Fibroblast of upper back skin (primary cell): ENCODE measurements at regions not wholly inside any gene's neighbourhood (a gene's known extent, or its start where the extent isn't known, plus 50 kb on each side); places are given as distances from the start of the nearest gene placed in this dataset.
A peak's percentile ranks its signal among the peaks of the same experiment; 100 is the strongest.

ENCODE experiments used
- DNase-seq: peaks from one replicate; pipeline ENCODE4 v3.0.0-alpha.2; 2013

DNA sequence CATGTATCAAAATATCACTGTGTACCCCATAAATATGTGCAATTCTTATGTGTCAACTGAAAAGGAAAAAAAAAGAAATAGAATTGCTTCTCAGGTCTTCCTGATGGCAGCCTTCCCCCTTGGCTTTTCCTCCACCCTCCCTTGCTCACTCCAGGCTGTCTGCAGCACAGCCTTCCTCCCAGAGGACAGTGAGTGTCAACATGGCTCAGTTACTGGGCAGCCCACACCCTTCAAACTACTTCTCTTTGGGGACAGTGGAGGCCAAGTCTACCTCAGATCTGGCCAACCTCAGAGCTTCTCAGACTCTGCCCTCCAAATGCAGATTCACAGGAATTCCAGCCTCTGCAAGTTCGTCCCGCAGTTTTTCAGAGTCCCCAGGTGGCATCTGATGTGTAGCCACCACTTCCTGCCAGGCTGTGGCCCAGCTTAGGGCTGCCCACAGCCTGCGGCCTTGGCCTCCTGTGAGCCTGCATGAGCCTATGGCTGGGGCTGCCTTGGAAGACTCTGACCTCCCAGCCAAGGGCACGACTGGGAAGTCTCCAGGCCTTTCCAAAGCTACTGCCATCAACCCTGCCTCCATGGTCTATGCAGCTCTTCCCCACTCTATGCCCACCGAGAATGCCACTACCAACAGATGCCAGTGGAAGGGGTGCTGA, 148.0 kb upstream of the PWP1 start:
- DNase-seq = no peak

GRCh38 chr12:107539196-107539939, 146.2 kb upstream of the PWP1 start:
- DNase-seq = no peak

DNA sequence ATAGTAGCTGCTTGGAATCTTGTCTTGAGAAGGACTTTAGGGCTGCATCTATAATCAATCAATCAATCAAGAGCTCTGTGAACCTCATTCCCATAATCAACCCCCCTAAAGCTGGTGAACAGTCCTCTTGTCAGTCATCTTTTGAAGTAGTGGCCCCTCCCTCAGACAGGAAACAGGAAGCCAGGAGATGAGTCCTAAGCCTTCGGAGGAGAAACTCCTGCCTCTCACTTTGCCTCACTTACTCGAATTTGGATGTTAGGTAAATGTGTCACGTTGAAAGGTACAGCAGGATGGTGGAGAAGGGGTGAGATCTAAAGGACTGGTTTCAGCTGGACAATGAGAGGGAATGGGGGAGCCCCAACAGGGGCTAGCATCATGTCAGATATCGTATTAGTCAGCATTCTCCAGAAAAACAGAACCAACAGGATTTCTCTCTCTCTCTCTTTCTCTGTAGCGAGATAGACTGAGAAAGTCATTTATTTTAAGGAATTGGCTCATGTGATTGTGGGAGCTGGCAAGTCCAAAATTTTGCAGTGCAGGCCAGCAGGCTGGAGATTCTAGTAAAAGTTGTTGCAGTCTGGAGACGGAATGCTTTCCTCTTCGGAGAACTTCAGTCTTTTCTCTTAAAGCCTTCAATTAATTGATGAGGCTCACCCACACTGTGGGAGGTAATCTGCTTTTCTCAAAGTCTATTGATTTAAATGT, 144.4 kb upstream of the PWP1 start:
- no peak for DNase-seq

DNA sequence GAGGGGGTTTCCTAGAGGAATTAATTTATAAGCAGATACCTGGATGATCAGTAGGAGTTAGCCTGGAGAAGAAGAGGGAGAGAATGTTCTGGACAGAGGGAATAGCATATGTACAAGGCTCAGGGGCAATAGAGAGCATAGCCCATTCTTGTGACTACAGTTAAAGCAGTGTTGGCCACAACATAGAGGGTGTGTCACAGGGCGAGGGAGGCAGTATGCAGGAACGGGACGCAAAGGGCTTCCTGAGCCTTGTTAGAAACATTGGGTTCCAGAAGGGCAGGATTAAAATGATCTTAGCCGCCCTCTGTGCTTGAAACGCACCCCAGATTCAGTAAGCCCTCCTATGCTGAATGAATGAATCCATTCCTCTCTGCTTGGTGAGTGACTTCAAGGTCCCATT, 142.2 kb upstream of the PWP1 start:
- DNase-seq = no peak

DNA sequence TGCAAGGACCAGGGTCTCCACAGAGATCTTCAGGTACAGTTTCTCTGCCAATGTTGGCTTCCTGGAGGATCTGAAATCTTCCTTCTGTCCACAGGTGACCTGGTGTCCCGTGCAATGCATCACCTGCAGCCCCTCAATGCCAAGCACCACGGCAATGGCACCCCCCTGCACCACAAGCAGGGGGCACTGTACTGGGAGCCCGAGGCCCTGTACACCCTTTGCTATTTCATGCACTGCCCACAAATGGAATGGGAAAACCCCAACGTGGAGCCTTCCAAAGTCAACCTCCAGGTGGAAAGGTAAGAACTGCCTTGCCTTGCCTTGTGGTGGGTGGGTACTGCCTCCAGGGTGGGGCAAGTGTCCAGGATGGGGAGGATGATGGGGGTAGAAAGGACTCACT, 141.8 kb upstream of the PWP1 start:
- no peak for DNase-seq

- no peak for DNase-seq
Observed at GRCh38 chr12:107544937-107545336, 140.7 kb upstream of the PWP1 start.

- DNase-seq = peak; percentile 41
Observed at GRCh38 chr12:107545737-107546353, 139.8 kb upstream of the PWP1 start.

- no peak for DNase-seq
Observed at GRCh38 chr12:107547389-107547788, 138.2 kb upstream of the PWP1 start.

DNA sequence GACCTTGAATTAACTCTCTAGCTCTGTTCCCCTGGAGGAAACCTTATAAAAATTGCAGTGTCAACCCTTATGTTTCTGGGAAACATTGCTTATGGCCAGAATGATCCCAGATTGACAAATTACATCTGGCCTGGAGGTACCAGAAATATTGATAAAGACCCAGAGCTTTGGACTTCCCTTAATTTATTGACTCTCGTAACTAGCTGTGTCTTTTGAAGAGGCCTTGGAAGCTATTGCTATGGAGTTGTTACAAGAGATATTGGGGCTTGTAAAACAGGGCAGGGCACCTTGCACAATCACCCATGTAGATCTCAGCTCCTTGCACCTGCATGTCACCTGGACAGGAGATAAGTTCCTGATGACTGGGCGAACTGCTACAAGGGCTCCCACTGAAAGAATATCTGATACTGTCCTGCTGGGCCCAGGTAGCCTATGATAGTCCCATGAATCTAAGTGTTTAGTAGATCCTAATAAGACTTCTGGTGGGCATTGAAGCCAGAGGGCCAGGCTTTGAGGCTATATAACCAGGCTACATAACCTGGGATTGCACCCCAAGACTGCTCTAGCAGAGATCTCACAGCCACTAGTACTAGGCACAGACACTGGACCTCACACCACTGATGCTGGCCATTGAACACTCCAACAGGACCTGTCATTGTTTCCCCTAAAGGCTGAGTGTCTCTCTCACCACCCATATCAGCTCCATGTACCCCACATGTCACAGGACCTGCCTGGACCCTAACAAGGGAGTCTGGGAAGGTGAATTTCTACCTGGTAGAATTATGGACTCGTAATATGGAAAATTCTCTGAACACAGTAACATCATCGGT, 135.7 kb upstream of the PWP1 start:
- no peak for DNase-seq

GRCh38 chr12:107551434-107551833, 134.2 kb upstream of the PWP1 start:
- DNase-seq = no peak

DNA sequence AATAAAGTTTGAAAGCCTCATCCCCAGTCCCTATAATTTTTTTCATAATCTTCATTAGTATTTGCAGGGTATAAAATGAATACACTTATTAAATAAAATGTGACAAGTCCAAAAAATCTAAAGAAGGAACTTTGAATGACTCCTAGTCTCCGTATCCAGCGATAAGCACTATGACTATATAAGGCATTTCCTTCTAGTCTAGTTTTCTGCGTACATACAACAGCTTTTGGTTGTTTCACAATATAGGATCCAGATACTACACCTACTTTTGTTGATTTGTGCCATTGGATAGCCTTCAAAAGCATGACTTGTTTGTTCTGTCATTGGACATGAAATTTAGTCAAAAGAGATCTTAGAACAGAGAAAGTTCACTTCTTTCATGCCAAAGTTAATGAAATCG, 133.3 kb upstream of the PWP1 start:
- DNase-seq = no peak

GRCh38 chr12:107553211-107553765, 132.3 kb upstream of the PWP1 start:
- DNase-seq = no peak

- DNase-seq = no peak
Observed at GRCh38 chr12:107554941-107555340, 130.7 kb upstream of the PWP1 start.

DNA sequence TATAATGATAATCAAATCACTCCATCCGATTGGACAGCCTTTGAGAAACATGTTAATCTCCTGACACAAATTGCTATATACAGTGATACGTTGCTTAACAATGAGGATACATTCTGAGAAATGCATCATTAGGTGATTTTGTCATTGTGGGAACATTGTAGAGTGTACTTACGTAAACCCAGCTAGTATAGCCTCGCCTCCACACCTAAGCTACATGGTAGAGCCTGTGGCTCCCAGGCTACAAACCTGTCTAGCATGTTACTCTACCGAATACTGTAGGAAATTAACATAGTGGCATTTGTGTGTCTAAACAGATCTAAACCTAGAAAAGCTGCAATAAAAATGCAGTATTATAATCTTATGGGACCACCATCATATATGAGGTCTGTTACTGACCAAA, 128.6 kb upstream of the PWP1 start:
- no peak for DNase-seq

GRCh38 chr12:107557589-107558100, 128.0 kb upstream of the PWP1 start:
- no peak for DNase-seq

- DNase-seq = no peak
Observed at GRCh38 chr12:107558141-107558815, 127.3 kb upstream of the PWP1 start.

- DNase-seq = no peak
Observed at GRCh38 chr12:107558816-107559382, 126.7 kb upstream of the PWP1 start.

- DNase-seq = no peak
Observed at GRCh38 chr12:107560165-107560898, 125.3 kb upstream of the PWP1 start.

GRCh38 chr12:107560899-107561285, 124.7 kb upstream of the PWP1 start:
- DNase-seq = no peak

DNA sequence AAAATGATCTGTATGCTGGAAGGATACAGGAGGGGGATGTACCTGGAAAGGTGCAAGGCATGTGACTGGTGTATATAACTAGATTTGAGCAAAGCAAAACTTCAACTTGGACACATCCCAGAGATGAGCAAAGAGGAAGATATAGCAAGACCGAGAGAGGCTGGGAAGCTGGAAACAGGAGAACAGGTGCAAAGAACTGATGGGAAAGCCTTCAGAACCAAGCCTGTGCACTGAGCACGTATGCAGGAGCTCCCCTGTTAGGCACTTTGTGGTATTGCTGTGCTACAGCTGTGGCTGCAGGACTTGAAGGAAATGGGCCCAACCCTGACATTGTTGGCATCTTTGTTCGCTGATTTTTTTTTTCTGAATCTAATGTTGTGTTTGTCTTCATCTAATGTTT, 120.7 kb upstream of the PWP1 start:
- DNase-seq = no peak

GRCh38 chr12:107565551-107565950, 120.0 kb upstream of the PWP1 start:
- no peak for DNase-seq
